22Rv1 (cell line): ENCODE measurements at regions not wholly inside any gene's neighbourhood (a gene's known extent, or its start where the extent isn't known, plus 50 kb on each side); places are given as distances from the start of the nearest gene placed in this dataset.

Experiments used
- CTCF ChIP-seq: fragments of 450-650 bp; IDR thresholded peaks from 2 replicates; pipeline ENCODE4 v1.5.1; 2017; ENCODE audit warnings: mild to moderate bottlenecking
- ZFX ChIP-seq: fragments of 450-650 bp; IDR thresholded peaks from 2 replicates; pipeline ENCODE4 v1.6.1; 2017; ENCODE audit warnings: antibody characterized with exemption, borderline replicate concordance

GRCh38 chr2:210888035-210888434 is 331.6 kb downstream of the CPS1 start:
- TF ChIP-seq CTCF: no peak
- no peak for TF ChIP-seq ZFX
